OCI-LY7 (cell line): ENCODE measurements at regions not wholly inside any gene's neighbourhood (a gene's known extent, or its start where the extent isn't known, plus 50 kb on each side); places are given as distances from the start of the nearest gene placed in this dataset.

Experiments used
- CTCF ChIP-seq: fragments of 200-600 bp; sonication (generic); conservative IDR thresholded peaks from 2 replicates; pipeline ENCODE4 v1.5.1; 2014; ENCODE audit warnings: mild to moderate bottlenecking, antibody characterized with exemption, low read length, moderate library complexity, mixed read lengths
- EZH2phosphoT487 ChIP-seq: fragments of 200-600 bp; sonication (generic); IDR thresholded peaks from 2 replicates; pipeline ENCODE4 v1.6.1; 2018; ENCODE audit warnings: low read depth, borderline replicate concordance, mild to moderate bottlenecking, mixed run types, antibody characterized with exemption, low read length, moderate library complexity, mixed read lengths

GRCh38 chr3:96169111-96169766 is 645.2 kb upstream of the EPHA6 start:
- TF ChIP-seq CTCF (no peak), EZH2phosphoT487 (no peak)
